GM18499 (cell line): ENCODE measurements at regions not wholly inside any gene's neighbourhood (a gene's known extent, or its start where the extent isn't known, plus 50 kb on each side); places are given as distances from the start of the nearest gene placed in this dataset.

Source experiments
- ATAC-seq: cut with Tn5 transposase; IDR thresholded peaks from one replicate; pipeline ENCODE4 v1.9.1; 2021; ENCODE audit warnings: moderate number of reproducible peaks; ENCODE audit not compliant: insufficient read depth, unreplicated experiment

- ATAC-seq = no peak
These were observed 57.3 kb upstream of the SPON1 start for GRCh38 chr11:13905137-13905781.

DNA sequence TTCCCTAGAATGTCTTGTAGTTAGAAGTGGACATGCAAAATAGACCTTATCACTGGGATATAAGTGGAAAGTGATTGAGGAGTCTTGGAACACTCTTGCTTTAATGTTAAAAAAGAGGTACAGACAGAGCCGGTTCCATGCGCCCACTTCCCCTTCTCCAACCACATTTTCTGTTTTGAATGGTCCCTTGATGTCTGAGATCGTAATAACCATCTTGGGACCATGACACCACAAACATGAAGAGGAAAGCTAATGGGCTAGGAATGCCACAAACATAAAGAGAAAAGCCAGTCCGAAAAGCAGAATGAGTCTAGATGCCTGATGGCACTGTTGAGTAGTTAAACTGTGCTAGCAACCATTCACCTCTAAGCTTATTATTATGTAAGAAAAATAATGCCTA lies 54.8 kb upstream of the SPON1 start:
- ATAC-seq = no peak

DNA sequence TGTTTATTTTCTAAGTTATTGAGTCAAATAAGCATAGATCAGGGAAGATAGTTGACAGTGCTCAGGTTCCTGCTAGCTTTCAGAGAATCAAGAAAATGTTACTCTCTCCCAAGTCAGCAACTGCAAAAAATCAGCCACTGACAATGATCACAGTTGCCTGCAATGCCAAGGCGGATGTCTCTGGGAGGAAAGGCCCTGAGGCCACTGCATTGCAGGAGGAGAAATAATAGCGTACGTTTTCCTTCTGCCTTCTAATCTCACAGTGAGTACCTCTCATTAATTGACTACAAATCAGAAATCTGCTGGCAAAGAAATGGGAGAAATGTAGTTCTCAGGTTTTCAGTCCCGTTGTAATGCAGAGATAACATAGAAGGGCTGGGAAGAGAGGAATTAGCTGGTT lies 54.0 kb upstream of the SPON1 start:
- ATAC-seq = no peak
